Limb (tissue), 2 donors: ENCODE measurements at regions not wholly inside any gene's neighbourhood (a gene's known extent, or its start where the extent isn't known, plus 50 kb on each side); places are given as distances from the start of the nearest gene placed in this dataset.

Source experiments
- DNase-seq, 2 donors: peaks; one replicate each; pipeline ENCODE4 v3.0.0-alpha.2; 2016; ENCODE audit errors: extremely low spot score in 2 of 2

DNA sequence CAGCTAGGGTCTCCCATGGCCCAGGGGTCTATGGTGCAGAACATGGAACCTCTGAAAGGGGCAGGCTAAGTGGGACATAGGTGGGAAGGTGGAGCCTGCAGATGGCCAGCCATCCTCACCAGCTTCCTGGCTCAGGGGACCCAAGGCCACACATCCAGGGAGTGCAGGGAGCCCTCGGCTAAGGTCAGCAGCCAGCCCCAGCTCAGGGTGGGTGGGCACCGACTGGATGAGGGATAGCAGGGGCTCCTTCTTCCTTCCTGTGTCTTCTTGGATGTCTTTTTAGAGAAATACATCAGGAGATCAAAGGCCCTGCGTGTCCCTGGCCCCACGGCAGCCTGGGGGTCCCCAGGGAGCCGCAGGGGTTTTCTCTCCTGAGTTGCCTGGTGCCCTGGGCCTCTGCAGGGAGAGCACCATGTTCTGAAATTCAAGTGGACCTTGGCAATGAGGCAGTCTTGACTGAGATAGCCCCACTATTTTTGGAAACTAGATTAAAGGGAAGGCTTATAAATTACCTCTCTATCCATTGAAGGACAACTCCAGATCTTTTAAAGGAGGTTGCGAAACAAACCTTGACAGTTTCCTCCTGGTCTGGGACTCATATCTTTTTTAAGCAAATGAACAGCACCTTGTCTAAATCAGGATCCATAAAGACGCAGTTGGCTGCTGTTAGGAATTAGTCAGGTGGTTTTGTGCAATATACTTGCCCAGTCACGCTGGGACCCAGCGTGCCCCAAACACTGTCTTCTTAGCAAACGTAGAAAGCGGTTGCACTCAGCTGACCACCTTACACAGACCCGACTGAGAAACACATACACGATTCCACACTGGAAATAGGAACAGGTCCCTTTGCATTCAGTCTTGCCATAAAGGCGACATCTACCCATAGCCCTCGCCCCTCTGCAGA, 242.3 kb downstream of the TOMM20 start:
- DNase-seq = no peak

DNA sequence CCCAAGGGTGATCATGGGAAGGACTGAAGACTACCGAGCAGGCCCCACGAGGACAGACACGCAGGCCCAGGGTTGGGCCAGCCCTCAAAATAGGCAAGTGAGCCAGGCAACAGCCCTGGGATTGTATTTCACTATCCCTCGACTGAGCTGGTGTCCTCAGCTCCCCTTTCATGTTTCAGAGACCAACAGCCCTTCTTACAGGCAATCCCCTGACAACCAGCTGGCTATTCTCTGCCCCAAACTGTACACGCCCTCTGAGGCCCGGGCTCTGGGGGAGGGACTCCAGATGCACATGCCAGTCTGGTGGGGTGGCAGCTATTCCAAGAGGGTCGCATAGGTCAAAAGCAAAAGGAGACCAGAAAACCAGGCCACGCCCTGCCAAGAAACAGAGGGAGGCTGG, 243.0 kb downstream of the TOMM20 start:
- no peak for DNase-seq

DNA sequence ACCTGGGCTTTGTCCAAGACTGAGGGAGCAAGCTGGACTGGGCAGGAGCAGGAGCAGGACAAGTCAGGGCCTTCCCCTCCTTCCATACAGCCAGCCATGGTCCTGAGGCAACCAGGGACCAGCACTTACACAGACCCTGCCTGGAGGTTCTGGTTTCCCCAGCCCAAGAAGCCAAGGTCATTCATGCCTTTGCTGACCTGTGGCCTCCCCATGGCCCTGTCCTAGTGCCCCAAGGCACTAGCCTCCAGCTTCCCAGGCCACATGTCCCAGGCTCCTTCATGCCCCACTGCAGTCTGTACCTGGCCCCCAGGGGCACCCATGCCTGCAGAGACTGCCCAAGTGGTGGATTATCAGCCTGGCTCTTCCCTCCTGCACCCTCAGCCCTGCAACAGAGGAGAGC, 243.9 kb downstream of the TOMM20 start:
- no peak for DNase-seq

- no peak for DNase-seq
Observed at GRCh38 chr1:234884006-234884405, 244.6 kb downstream of the TOMM20 start.

DNA sequence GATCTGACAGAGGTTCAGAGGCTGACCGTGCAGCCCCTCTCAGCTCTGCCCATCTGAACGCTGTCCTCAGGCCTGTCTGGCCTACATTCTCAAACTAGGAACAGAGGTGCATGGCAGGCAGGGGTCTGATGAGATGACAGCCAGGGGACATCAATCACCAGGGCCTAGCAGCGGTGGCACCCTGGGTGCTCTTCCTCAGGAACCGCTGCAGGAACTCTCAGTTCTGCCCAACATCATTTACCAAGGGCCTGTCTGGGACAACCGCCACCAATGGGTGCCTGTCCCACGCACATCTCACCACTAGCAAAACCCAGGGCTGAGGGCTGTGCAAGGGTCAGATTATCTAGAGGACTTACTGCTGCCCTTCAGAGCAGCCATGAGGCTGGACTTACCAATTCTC, 245.7 kb downstream of the TOMM20 start:
- no peak for DNase-seq

GRCh38 chr1:234881893-234882771, 246.5 kb downstream of the TOMM20 start:
- no peak for DNase-seq

DNA sequence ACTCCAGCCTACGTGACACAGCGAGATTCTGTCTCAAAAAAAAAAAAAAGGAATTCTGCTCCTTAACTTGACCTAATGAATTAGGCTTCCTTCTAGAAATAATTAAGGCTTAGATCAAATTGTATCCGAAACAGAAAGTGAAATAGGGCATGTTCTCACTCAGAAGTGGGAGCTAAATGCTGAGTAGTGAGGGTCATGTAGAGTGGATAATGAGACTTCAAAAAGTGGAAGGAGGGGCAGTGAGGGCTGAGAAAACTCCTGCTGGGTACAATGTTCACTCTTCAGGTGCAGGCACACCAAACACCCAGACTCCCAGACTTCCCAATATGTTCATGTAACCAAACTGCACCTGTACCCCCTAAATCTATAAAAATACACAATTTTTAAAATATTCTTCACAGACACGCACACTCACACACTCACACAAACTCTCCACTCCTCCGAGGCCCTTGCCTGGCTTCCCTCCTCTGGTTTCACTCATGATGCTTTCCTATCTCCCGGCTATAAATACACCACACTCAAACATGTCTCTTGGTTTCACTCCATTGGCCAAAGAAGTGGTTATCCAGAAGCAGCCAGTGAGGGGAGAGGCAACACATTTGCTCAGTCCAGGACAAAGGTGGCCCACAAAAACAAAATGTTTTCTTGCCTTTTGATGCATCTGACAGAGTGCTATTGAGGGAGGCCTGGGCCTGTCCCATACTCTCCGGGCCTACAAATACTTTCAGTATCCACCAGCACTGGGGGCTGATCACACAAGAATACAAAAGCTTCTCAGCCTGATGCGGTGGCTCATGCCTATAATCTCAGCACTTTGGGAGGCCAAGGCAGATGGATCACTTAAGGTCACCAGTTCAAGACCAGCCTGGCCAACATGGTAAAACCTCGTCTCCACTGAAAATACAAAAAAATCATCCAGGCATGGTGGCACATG, 249.2 kb downstream of the TOMM20 start:
- no peak for DNase-seq

DNA sequence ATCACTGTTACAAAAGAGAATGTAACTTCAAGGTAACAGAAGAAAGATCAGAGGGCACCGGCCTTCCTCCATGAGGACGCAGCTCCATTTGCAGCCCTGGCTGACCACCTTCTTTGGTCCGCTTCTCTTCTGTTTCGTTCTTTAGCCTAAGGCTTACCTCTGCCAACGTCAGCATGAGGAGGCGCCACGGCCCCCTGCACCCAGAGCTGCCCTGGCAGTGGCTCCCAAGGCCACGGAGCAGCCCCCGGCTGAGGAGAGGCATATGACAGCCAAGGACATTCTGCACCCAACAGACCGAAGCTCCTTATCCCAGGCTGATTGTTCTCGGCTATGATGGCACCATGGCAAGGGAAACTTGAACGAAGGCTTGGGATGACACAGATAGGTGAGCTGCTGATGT, 250.3 kb downstream of the TOMM20 start:
- no peak for DNase-seq

DNA sequence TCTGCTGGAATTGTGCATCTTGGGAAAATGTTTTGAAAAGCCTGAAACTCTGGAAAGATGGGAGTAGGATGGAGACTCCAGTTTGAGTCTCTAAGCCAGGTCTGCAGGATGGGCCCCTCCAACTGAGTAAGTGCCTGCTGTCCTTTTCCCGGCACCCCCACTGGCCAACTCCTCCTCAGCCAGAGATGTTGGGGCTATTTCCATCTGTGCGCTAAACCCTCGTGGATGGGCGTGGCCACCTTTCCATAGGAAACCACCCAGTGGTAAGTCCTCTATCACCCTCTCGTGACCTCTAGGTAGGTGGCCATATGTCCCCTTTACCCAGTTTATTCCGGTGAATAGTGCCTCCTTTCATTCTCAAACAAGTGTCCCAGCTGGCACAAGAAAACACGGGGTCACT, 250.9 kb downstream of the TOMM20 start:
- no peak for DNase-seq

DNA sequence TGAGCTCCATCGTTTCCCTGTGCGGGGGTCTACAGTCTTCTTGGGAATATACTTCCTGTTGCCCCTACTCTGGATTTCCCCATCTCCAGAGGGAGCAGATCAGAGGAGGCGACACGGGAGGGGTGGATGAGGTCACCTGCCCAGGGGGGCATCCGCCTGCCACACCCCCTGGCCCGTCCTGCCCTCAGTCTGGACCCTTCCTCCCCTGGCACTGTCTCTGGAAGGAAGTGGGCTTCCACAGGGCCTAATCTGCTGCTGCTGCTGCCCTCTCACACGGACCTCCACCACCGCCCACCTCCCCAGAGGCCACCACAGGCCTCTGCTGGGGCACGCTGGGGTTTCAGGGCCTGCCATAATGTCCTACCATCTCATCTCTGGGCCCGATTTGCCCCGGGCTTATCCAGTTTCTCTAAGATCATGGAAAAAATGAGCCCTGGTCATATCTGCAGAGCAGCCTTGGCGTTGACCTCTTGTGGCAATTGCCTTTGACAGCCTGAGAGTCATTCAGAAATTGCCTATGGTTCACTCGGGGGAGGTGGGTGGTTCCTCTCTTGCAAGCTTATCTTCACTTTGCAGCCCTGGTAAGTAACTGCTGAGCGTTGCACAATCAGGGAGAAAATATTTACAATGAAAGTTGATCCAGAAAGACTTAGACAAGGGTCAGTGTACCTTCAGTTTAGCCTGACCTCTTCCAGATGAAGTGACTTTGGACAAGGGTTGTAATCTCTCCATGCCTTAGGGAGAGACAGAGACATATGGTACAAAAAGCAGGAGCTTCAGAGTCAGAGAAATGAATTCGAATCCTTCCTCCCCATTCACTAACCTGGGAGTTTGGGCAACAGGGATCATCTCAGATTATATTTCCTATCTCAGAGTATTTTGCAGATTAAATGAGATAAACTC, 252.4 kb downstream of the TOMM20 start:
- DNase-seq = no peak

GRCh38 chr1:234875328-234875952, 253.2 kb downstream of the TOMM20 start:
- no peak for DNase-seq

GRCh38 chr1:234874291-234875288, 254.0 kb downstream of the TOMM20 start:
- no peak for DNase-seq

- DNase-seq = no peak
Observed at GRCh38 chr1:234871710-234872271, 256.8 kb downstream of the TOMM20 start.

GRCh38 chr1:234871039-234871709, 257.5 kb downstream of the TOMM20 start:
- DNase-seq = no peak

- no peak for DNase-seq
Observed at GRCh38 chr1:234870020-234870981, 258.3 kb downstream of the TOMM20 start.

DNA sequence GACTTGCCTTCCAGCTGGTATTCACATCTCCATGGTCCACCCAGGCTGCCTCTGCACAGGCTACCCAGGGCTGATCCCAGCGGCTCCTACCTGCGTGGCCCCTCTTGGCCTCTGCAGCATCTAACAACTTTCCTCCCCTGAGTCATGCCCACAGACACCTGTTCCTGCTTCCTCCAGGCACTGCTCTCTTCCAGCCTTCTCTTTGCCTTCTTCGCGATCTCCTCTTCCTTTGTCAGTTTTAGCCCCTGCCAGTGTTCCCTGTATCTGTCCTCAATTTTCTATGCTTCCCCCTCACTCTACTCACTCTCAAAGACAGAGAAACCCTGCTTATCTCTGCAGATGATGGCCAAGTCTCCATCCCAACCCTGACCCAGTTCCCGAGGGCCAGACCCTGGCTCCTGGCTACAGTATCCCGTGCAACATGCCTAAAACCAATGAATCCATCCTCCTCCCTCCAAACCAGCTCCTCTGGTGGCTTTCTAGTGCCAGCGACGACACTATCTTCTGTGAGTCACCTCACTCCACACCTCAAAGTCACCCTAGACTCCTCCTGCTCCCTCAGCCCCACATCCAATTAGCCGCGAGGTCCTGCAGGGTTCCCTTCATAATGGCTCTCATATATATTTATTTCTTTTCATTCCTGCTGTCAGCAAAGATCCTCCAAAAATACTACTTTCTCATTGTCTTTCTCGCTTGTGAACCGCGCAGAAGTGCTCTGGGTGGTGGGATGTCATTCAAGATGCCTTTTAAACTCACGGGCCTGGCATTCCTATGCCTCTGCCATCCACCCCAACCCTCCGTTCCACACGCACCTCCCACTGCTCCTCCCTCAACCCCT, 259.2 kb downstream of the TOMM20 start:
- DNase-seq = no peak
